ENCODE measurements at regions not wholly inside any gene's neighbourhood (a gene's known extent, or its start where the extent isn't known, plus 50 kb on each side); places are given as distances from the start of the nearest gene placed in this dataset.

DNA sequence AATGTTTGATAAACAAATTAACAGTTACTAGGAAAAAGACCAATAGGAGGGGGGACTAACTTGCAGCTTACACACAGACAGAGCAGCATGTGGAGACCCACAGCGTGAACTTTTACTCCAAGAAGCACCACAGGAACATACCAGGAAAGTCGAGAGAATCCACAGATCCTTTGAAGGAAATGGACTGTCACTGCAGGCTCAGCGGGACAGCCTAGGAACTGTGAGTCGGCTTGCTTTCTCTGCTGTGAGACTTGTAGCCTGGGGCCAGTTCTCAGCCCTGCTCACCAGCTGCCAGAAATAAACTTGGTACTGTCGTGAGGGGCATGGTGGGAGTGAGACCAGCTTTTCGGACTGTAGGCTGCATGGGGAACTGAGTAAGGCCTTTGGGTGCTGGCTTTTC, 1211.5 kb downstream of the PCDH17 start:
- TF ChIP-seq, protein P1, sequence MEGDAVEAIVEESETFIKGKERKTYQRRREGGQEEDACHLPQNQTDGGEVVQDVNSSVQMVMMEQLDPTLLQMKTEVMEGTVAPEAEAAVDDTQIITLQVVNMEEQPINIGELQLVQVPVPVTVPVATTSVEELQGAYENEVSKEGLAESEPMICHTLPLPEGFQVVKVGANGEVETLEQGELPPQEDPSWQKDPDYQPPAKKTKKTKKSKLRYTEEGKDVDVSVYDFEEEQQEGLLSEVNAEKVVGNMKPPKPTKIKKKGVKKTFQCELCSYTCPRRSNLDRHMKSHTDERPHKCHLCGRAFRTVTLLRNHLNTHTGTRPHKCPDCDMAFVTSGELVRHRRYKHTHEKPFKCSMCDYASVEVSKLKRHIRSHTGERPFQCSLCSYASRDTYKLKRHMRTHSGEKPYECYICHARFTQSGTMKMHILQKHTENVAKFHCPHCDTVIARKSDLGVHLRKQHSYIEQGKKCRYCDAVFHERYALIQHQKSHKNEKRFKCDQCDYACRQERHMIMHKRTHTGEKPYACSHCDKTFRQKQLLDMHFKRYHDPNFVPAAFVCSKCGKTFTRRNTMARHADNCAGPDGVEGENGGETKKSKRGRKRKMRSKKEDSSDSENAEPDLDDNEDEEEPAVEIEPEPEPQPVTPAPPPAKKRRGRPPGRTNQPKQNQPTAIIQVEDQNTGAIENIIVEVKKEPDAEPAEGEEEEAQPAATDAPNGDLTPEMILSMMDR (IDR thresholded peaks at IDR 0.05; ENCODE audit: poor library complexity, severe bottlenecking) = no peak
- no peak for TF ChIP-seq EP300 (conservative IDR thresholded peaks at IDR 0.05; ENCODE audit: poor library complexity, severe bottlenecking)
- no peak for TF ChIP-seq POLR2AphosphoS5 (IDR thresholded peaks at IDR 0.05)
